Hypothalamus (tissue), 51 donors: ENCODE measurements at regions not wholly inside any gene's neighbourhood (a gene's known extent, or its start where the extent isn't known, plus 50 kb on each side); places are given as distances from the start of the nearest gene placed in this dataset.

Experiments used
- DNase-seq, 51 donors: peaks; one replicate each; lab custom pipeline; 2025; lab: John Stamatoyannopoulos, UW

DNA sequence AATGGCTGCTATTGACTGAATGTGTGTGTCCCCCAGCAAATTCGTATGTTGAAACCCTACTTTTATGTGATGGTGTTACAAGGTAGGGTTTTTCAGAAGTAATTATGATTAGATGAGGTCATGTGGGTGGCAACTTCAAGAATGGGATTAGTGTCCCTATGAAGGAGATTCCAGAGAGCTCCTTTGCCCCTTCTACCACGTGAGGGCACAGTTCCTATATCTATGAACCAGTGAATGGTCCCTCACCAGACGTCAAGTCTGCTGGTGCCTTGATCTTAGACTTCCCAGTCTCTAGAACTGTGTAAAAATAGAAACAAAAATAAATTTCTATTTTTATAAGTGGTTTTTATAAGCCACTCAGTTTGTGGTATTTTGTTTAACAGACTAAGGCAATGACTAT is 1137.6 kb upstream of the IGFBP7 start:
- no peak for DNase-seq

DNA sequence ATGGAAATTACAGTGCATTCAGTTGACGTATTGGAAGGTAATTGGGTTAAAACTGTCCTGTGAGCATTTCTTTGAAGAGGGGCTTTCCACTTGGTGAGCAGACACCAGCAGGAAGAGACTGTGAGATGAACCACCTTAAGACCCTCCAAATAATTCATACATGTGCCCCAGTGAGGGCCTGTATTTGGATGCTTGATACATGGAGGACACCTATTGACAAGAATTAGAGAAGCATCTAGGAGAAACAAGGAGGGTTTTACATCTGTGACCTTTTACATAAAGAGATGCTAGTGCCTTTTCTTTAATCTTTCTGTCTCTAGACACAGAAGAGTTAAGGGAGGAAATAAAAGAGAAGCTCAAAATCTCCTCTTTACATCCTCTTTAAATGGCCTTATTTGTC is 1115.3 kb upstream of the IGFBP7 start:
- DNase-seq, result no peak

DNA sequence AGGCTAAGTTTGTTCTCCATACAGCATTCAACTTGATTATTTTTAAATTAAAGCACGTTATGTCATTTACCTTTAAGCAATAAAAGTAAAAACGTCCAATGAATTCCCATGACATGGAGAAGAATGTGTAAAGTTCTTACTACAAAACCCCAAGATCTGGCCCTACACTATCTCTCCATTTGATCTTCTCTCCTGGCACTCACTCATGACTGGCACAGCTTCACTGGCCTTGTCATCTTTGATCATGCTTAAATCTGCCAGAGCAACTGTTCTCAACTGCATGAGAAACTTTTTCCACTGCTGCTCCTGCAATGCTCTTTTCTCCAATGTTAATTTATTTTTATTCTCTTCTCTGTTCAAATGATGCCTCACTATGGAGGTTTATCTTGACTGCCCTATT is 1109.0 kb upstream of the IGFBP7 start:
- DNase-seq, result no peak

DNA sequence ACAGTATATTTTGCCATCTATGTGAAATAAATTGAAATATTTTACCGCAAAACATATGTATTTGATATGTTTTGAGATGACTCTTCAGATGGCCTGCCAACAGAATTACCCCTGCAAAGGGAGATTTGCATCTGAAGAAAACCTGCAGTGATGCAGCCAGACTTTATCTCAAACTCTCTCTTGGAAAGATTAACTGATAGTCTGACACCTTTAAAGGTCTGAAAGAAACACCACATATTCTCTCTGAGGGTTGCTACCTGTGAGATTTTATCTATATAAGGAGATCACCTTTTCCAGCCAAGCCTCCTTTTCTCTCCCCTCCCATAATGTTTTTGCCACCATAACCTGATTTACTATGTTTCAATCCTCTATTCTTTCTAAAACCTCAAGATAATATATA is 1106.3 kb upstream of the IGFBP7 start:
- DNase-seq, result no peak

DNA sequence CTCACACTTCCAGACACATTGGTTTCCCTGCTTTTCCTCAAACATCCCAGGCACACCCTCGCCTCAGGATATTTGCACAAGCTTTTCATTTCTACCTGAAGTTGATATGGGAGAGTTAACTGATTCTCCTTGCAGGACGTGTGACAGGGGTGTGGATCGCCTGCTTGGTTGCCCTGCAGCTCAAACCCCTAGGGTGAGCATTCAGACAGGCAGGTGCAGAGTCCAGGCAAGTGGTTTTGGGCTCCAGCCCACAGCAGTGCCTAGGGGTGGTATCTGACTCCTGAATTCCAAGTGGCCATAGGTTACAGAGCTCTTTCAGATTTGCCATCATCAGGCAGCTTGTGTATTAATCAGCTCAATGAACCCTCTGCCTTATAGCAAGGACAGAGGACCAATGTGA is 1104.2 kb upstream of the IGFBP7 start:
- no peak for DNase-seq

DNA sequence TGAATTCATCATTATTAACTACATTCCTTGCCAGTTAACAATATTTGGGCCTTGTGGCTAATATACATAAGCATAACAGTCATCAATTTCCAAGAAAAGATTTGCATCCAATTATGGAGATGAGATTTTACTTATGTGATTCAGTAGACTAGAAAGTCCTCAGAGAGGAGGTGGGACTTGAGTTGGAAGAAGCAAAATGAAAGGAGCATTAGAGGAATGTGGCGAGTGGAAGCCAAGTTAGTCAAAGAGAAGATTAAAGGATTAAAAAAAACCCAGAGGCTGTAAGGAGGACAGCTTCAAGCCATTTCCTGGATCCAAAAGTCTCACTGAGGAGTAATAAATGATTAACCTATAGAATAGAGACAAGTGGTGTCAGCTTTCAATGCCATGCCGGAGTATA is 1099.4 kb upstream of the IGFBP7 start:
- no peak for DNase-seq

DNA sequence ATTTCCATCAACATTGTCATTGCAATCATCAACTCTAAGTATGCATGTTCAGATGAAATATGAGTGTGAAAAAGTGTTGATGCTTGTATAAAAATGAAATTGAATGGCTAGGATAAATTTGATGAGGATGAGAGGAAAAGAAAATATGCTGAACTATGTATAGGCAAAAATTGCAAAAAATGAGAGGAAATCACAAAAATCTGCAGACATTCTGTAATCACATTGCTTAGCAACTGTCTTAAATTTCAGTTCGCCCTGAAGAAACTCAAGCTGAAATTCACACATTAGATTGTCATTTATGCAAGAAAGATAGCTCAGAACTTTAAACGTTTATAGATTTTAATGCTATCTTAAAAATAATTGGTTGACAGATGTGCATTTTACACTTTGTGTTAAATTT is 1098.8 kb upstream of the IGFBP7 start:
- no peak for DNase-seq

DNA sequence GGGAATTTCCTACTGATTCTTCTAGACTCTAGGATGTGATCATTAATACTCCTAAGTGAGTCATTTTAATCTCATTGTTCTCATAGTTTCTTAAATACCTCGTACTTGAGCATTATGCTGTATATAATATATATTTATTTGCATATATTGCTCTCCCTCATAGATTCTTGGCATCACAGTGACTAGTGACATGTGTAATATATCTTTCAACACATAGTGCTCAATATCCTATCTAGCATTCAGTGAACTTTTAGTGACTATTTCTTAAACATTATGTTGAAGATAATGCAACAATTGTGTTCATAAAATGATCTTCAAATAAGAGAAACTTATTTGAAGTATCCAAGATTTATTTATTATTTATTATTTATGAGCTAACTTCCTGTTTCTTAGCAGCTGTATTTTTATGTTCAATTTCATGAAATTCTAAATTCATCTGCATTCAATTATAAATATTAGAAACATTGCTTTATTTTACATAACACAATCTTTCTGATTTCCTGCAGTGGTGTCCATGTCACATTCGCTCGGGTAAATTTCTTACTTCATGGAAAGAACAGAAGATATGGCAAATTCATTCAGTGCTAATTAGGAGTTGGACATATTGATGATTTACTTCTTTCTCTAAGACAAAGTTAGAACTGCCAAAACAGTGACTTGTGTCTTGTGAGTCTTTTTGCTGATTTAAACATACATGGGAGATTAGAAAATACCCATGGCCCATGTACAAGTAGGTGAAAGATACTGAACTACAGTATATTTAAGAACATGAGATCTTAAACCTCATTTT is 1095.5 kb upstream of the IGFBP7 start:
- no peak for DNase-seq

DNA sequence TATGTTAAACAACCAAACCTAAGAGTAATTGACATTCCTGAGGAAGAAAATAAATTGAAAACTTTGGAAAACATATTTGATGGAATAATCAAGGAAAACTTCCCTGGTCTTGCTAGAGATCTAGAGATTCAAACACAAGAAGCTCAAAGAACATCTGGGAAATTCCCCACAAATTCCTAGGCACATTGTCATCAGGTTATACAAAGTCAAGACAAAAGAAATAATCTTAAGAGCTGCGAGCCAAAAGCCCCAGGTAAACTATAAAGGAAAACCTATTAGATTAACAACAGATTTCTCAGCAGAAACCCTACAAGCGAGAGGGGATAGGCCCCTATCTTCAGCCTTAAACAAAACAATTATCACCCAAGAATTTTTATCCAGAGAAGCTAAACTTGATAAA is 1082.0 kb upstream of the IGFBP7 start:
- DNase-seq, result no peak

DNA sequence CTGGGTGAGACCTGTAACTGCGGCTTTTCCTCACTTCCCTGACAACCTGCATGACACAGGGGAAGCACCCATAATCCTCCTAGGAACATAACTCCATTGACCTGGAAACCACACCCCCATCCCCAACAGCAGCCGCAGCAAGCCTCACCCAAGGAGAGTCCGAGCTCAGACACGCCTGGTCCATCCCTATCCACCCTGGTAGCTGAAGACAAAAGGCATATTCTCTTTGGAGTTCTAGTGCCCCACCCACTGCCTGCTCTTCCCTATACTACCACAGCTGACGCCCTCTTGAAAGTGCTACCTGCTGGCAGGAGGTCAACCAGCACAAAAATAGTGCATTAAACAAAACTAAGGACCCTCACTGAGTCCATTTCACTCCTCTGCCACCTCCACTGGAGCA is 1080.9 kb upstream of the IGFBP7 start:
- no peak for DNase-seq

DNA sequence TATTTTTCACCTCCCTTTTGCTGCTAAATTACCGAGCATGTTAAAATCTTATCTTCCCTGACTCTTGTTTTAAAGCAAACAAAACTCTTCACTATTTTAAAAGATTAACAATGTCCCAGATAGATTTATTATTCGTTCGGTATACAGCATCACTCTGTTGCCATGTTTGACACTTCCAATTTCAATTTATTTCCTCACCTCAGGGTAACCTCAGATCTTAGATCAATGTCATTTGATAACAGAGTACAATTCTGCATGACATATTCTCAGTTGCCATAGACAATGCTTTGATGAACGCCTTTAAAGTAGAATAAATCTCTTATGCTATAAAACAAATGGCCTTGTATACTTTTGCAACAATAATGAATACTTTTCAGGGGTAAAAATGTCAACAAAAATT is 1078.1 kb upstream of the IGFBP7 start:
- DNase-seq, result no peak

DNA sequence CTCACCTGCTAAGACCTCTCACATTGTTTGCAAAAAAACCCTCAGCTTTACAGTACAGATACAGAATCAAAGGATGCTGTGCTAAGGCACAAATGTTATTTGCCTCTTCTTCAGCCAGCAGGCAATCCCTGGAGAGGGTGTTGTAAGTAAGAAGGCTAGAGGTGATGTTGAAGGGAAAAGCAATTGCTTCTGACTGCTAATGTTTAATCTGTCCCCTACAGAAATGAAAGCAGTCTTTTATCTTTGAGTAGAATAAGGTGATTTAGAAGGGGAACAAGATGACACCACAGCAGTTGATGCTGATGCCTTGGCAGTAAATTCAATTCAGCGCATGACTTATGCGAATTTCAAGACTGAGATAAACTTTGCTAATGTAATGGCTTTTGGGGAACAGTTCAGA is 1064.8 kb upstream of the IGFBP7 start:
- DNase-seq, result no peak

DNA sequence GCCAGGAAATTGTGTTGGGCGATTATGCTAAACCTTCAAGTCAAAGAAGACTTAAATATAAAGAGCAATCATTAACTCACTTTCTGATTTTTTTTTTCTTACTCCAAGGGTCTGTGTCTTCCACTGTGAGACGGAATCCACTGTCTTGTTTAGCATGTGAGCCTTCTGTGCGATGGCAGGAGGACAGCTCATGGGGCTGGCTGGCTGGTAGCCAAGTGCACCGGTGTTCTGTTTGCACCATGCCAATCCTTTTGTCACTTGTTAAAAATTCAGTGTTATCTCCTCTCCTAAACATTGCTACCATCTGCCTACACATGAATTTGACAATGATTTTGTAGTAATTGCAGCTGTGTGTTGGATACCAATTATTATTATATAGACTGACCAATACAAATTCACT is 1056.3 kb upstream of the IGFBP7 start:
- no peak for DNase-seq

DNA sequence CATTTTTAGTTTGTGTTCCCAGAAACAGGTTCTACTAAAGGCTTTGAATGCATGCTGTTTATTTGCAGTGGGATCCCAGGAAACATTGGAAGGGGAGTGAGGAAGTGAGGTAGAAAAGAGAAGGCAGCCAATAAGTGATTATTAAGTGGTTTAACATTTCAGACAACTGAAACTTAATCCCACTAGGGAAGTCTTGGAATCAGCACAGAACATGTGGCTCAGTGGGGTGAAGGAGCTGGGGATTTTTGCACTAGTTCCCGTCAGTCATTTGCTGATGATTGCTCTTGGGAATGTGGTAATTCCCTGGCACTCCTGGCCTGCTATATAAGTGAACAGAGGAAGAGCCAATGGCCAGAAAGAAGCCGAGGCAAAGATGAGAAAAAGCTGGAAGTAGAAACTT is 1053.0 kb upstream of the IGFBP7 start:
- DNase-seq, result no peak

DNA sequence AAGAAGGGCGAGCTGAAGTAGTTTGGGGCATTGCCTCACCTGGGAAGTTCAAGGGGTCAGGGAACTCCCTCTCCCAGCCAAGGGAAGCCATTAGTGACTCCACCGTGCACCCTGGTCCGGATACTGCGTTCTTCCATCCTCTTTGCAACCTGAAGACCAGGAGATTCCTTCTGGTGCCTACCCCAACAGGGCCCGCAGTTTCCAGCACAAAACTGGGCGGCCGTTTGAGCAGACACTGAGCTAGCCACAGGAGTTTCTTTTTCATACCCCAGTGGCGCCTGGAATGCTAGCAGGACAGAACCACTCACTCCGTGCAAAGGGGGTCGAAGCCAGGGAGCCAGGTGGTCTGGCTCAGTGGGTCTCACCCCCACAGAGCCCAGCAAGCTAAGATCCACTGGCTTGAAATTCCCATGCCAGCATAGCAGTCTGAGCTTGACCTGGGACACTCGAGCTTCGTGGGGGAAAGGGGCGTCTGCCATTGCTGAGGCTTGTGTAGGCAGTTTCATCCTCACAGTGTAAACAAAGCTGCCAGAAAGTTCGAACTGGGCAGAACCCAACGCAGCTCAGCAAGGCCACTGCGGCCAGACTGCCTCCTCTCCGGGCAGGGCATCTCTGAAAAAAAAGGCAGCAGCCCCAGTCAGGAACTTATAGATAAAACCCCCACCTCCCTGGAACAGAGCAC is 1039.4 kb upstream of the IGFBP7 start:
- DNase-seq, result no peak

DNA sequence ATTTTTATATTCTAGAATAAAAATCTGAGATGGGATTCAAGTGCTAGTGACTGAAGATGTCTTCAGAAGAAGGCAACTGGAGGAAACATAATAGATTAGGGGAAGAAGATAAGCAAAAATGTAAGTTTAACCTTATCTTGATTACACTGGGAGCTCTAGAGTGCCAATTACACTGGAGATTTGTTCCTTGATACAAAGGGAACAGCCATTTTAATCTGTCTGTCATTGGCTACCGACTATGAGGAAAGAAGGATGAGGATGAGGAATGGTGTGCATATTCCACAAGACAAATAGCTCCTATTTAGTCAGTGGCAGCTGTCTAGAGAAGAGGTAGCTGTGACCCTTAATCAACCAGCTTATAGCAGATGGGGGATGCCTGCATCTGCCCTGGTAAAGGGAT is 1034.5 kb upstream of the IGFBP7 start:
- DNase-seq, result no peak

DNA sequence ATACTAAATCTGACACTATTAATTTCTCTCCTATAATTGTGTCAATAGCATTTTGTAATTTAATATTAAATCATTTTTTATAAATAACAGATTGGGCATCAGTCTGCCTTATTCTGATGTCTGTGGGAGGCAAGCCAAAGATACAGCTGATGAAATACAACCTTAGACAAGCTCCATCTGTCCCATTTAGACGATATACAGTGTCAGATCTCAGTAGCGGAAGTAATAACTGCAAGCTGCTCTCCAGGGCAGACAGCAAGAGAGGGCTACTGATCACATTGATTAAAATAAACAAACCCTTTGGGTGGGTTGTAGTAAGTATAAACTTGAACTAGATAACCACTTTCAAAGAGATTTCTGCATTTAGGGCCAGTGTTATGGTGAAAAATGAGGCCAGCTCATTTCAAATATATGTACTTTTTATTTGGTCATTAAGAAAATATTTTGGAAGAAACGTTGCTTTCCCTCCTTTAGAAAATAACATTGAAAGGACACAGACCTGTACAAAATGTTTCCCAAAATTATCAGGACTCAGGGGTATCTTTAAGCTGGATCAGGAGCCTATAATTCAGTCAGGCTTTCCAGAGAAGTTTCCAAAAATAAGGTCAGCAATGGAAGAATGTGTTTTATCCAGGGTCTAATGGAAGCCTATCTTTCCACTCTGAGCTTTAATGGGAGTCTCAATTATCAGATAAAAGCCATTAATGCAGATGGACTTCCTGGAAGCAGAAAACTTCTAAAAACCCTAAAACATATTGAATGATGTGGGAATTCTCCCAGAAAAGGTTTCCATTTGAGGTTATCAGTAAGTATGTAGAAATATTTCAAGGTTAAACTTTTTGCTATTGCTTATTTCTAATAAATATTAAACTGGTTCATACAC is 1028.8 kb upstream of the IGFBP7 start:
- no peak for DNase-seq

DNA sequence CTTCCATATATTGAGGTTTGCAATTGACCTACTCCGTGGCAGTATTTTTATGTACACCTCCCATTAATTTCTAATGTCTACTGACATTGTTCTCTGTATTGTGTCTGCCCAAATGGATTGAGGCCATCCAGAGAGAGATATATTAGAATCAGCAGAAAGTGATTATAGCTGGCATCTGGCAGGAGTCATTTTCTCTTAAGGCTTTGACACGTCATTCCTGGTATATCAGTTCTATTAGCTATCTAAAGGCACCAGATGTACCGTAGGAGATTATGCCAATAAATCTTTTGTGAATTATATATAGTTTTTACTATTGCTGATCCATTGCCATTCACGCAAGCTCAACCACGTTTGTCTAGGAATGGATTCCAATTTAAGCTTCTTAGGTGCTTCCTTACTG is 1026.4 kb upstream of the IGFBP7 start:
- DNase-seq, result no peak

DNA sequence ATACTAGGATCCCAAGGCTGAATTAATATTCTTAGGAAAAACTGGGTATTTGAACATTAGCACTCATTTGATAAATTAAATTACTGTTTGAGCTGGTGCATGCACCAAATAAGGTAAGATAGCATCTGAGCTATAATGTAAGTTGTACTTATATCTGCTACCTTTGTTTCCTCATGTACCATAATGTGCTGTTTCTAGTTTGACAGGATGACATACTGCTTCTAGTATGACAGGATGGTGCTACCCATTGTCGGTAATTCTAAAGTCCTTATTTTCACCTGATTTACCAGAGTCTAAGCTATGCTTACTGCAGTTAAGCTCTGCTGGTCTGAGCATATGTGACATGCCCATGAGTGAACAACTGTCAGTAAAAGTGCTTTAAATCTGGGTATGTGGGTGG is 1017.5 kb upstream of the IGFBP7 start:
- no peak for DNase-seq

DNA sequence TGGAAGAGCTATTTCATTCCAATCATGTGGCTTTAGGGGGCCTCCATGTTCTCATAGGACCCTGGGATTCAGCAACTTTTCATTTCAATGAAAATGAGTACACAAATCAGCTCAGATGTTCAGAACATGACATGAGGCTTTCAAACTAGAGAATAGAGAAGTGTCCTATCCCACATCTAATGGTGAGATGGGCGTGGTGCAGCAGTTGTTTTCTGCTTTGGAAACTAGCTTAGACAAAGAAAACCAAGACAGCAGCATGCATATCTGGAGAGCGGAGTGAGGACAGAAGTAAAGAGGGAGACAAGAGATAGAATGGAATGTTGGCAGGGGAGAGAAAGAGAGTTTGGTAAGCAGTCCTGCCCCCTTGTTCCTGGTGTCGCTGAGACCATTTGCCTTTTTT is 1009.1 kb upstream of the IGFBP7 start:
- DNase-seq, result no peak

DNA sequence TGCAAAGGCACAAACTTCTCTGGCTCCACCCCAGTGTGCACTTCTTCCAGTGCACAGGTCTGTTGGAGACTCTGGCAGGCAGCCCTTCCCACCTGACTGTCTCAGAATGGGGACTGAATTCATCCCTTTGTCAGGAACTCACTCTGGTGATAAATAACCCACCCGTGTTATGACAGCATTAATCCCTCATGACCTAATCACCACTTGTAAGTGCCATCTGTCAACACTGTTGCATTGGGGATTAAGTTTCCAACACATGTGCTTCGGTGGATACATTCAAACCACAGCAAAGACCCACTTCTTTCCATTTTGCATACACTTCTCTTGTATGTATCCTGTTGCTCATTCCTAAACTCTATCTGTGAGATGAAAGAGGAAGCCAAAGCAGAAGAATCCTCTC is 1002.9 kb upstream of the IGFBP7 start:
- no peak for DNase-seq

DNA sequence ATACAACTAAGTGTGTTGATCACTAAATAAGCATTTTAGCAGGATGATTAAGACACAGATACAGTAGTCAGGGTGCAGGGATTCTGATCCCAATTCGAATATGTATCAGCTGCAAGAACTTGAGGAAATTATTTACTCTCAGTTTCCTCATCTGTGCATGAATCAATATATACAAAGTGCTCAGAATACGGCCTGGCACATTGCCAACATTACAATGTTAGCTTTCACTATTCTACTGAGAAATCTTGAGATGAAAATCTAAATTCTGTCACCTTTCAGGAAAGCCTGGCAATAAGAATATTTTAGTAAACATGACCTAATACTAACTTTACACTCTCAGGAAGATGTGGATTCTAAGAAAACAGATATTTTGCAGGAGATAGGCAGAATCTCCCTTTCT is 1001.6 kb upstream of the IGFBP7 start:
- DNase-seq, result no peak
